GM13977 (cell line): ENCODE measurements at regions not wholly inside any gene's neighbourhood (a gene's known extent, or its start where the extent isn't known, plus 50 kb on each side); places are given as distances from the start of the nearest gene placed in this dataset.
"Not testable (repeated sequence)": the region's sequence is repeated elsewhere in the genome, so short reads cannot be mapped to it uniquely, and the experiment has no call there.

Experiments used
- DNase-seq: peaks from one replicate; pipeline ENCODE4 v3.0.0; 2012; ENCODE audit warnings: low spot score
- CTCF ChIP-seq: IDR thresholded peaks from 2 replicates; pipeline ENCODE4 v1.5.1; 2012; ENCODE audit warnings: mild to moderate bottlenecking, control low read depth; ENCODE audit not compliant: insufficient read depth; ENCODE audit errors: extremely low read depth, missing control alignments
- in situ Hi-C: fragments of 300-500 bp; cut with MboI; formaldehyde crosslinking; loops from one replicate; pipeline ENCODE4 v1.12.0; 2022; ENCODE audit warnings: low sequenced_read_pairs, low pct_unique_long_range_greater_than_20kb, mixed read lengths, inconsistent platforms; ENCODE audit not compliant: unreplicated experiment

GRCh38 chr2:41319437-41319836 lies 728.4 kb upstream of the PKDCC start:
- in situ Hi-C loops, result no loop called here
- DNase-seq, result no peak
- TF ChIP-seq CTCF, result no peak

GRCh38 chr2:41320491-41320890 lies 727.3 kb upstream of the PKDCC start:
- no peak for DNase-seq
- in situ Hi-C loops, result no loop called here
- no peak for TF ChIP-seq CTCF

GRCh38 chr2:41321351-41321750 lies 726.5 kb upstream of the PKDCC start:
- in situ Hi-C loops, result no loop called here
- DNase-seq, result no peak
- no peak for TF ChIP-seq CTCF

GRCh38 chr2:41326851-41327250 lies 721.0 kb upstream of the PKDCC start:
- in situ Hi-C loops, result no loop called here
- no peak for TF ChIP-seq CTCF
- no peak for DNase-seq

- no peak for DNase-seq
- no peak for TF ChIP-seq CTCF
- in situ Hi-C loops, result no loop called here
These were observed 718.8 kb upstream of the PKDCC start for GRCh38 chr2:41329040-41329439.

- TF ChIP-seq CTCF, result no peak
- in situ Hi-C loops, result no loop called here
- DNase-seq, result no peak
These were observed 713.7 kb upstream of the PKDCC start for GRCh38 chr2:41334159-41334558.

- in situ Hi-C loops, DNase-seq: not testable (repeated sequence)
These were observed 712.2 kb upstream of the PKDCC start for GRCh38 chr2:41335573-41335972.
